HepG2 (cell line): ENCODE measurements at regions not wholly inside any gene's neighbourhood (a gene's known extent, or its start where the extent isn't known, plus 50 kb on each side); places are given as distances from the start of the nearest gene placed in this dataset.

Source experiments
- ATF7 ChIP-seq, 2 experiments: fragments of 450-650 bp in 1 of 2; sonication (generic) in 1 of 2; formaldehyde crosslinking in 1 of 2; IDR thresholded peaks; 2 replicates each; pipeline versions ENCODE4 v1.4.0 to v1.6.1; 2016 to 2020; ENCODE audit warnings: antibody characterized with exemption in 1 of 2, mild to moderate bottlenecking in 1 of 2, missing genetic modification reagents in 1 of 2
- HDAC2 ChIP-seq: sonication (generic); formaldehyde crosslinking; IDR thresholded peaks from 2 replicates; pipeline ENCODE4 v1.4.0; 2020; ENCODE audit warnings: missing genetic modification reagents
- HES4 ChIP-seq: sonication (generic); formaldehyde crosslinking; IDR thresholded peaks from 2 replicates; pipeline ENCODE4 v1.9.0; 2021; ENCODE audit warnings: mild to moderate bottlenecking, missing genetic modification reagents, borderline replicate concordance
- KDM6A ChIP-seq: IDR thresholded peaks from 2 replicates; pipeline ENCODE4 v1.6.1; 2016; ENCODE audit warnings: low read depth
- MIER3 ChIP-seq: IDR thresholded peaks from 2 replicates; pipeline ENCODE4 v1.6.1; 2016; ENCODE audit warnings: missing compliant biosample characterization, borderline replicate concordance
- ONECUT2 ChIP-seq: sonication (generic); formaldehyde crosslinking; IDR thresholded peaks from 2 replicates; pipeline ENCODE4 v1.4.0; 2020; ENCODE audit warnings: missing genetic modification reagents
- RFX1 ChIP-seq: fragments of 450-650 bp; IDR thresholded peaks from 2 replicates; pipeline ENCODE4 v1.6.1; 2017
- TP53 ChIP-seq: sonication (generic); formaldehyde crosslinking; conservative IDR thresholded peaks from 2 replicates; pipeline ENCODE4 v1.4.0; 2020; ENCODE audit warnings: missing genetic modification reagents
- ZBTB10 ChIP-seq: sonication (generic); formaldehyde crosslinking; IDR thresholded peaks from 2 replicates; pipeline ENCODE4 v1.4.0; 2020; ENCODE audit warnings: missing genetic modification reagents, borderline replicate concordance
- ZBTB39 ChIP-seq: sonication (generic); formaldehyde crosslinking; IDR thresholded peaks from 2 replicates; pipeline ENCODE4 v1.5.0; 2020; ENCODE audit warnings: missing genetic modification reagents
- ZNF343 ChIP-seq: sonication (generic); formaldehyde crosslinking; IDR thresholded peaks from 2 replicates; pipeline ENCODE4 v1.4.0; 2020; ENCODE audit warnings: mild to moderate bottlenecking, missing genetic modification reagents
- ZNF609 ChIP-seq: sonication (generic); formaldehyde crosslinking; IDR thresholded peaks from 2 replicates; pipeline ENCODE4 v1.4.0; 2020; ENCODE audit warnings: mild to moderate bottlenecking, missing genetic modification reagents, borderline replicate concordance
- TF ChIP-seq, protein P1 (sequence below): sonication (generic); formaldehyde crosslinking; IDR thresholded peaks from 2 replicates; pipeline ENCODE4 v1.4.0; 2020; ENCODE audit warnings: missing genetic modification reagents
- TF ChIP-seq, protein P2 (sequence below): sonication (generic); formaldehyde crosslinking; IDR thresholded peaks from 2 replicates; pipeline ENCODE4 v1.4.0; 2020; ENCODE audit warnings: low read depth, mild to moderate bottlenecking, missing genetic modification reagents

DNA sequence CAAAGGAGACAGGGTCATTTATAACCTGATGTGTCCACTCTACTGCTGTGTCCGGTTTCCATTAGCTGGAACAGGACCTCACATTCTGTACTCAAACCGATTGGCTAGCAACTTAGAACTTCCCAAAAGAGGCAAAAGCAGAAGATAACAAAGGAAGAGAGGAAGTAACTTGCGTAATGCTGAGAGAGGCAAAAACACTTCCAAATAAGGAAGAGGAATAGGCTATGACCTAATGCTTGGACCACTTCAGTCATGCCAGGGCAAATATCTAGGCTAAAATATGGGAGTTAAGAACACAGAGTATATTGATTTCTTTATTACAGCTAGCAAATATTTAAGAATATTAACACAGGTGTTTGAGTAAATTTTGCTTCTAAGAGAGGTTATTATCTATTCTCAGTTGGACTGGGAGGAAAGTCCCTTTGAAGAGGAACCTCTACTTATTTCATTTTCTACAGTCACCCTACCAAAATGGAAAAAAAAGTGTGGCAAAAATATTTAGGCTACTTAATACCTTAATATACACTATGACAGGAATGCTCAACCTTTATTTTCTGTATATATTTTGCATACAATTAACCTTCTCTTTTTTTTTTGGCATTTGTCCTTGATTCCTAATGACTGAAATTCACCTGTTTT, 499.8 kb upstream of the CHORDC1 start (continued):
- TF ChIP-seq MIER3 (CRISPR knock-in tag), result no peak
- TF ChIP-seq ONECUT2 (CRISPR knock-in tag), result peak; percentile 56; the same call in 1 of the 2 replicates
- TF ChIP-seq, protein P1, sequence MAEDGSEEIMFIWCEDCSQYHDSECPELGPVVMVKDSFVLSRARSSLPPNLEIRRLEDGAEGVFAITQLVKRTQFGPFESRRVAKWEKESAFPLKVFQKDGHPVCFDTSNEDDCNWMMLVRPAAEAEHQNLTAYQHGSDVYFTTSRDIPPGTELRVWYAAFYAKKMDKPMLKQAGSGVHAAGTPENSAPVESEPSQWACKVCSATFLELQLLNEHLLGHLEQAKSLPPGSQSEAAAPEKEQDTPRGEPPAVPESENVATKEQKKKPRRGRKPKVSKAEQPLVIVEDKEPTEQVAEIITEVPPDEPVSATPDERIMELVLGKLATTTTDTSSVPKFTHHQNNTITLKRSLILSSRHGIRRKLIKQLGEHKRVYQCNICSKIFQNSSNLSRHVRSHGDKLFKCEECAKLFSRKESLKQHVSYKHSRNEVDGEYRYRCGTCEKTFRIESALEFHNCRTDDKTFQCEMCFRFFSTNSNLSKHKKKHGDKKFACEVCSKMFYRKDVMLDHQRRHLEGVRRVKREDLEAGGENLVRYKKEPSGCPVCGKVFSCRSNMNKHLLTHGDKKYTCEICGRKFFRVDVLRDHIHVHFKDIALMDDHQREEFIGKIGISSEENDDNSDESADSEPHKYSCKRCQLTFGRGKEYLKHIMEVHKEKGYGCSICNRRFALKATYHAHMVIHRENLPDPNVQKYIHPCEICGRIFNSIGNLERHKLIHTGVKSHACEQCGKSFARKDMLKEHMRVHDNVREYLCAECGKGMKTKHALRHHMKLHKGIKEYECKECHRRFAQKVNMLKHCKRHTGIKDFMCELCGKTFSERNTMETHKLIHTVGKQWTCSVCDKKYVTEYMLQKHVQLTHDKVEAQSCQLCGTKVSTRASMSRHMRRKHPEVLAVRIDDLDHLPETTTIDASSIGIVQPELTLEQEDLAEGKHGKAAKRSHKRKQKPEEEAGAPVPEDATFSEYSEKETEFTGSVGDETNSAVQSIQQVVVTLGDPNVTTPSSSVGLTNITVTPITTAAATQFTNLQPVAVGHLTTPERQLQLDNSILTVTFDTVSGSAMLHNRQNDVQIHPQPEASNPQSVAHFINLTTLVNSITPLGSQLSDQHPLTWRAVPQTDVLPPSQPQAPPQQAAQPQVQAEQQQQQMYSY, result no peak
- no peak for TF ChIP-seq ZBTB39
- TF ChIP-seq ZNF609 (CRISPR knock-in tag), result peak; percentile 33; the same call in 1 of the 2 replicates
- no peak for TF ChIP-seq HES4 (CRISPR knock-in tag)
- TF ChIP-seq, protein P2, sequence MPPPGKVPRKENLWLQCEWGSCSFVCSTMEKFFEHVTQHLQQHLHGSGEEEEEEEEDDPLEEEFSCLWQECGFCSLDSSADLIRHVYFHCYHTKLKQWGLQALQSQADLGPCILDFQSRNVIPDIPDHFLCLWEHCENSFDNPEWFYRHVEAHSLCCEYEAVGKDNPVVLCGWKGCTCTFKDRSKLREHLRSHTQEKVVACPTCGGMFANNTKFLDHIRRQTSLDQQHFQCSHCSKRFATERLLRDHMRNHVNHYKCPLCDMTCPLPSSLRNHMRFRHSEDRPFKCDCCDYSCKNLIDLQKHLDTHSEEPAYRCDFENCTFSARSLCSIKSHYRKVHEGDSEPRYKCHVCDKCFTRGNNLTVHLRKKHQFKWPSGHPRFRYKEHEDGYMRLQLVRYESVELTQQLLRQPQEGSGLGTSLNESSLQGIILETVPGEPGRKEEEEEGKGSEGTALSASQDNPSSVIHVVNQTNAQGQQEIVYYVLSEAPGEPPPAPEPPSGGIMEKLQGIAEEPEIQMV (CRISPR knock-in tag), result no peak
- no peak for TF ChIP-seq ZNF343 (CRISPR knock-in tag)
- TF ChIP-seq ZBTB10 (CRISPR knock-in tag), result no peak
- 0 out of 2 replicates have a peak, but pooled peaks have one; percentile 9 for TF ChIP-seq ATF7 (IDR thresholded peaks at IDR 0.05)
- TF ChIP-seq ATF7 (CRISPR knock-in tag; IDR thresholded peaks at IDR 0.05), result no peak
- TF ChIP-seq RFX1, result no peak
- no peak for TF ChIP-seq KDM6A (CRISPR knock-in tag)
- no peak for TF ChIP-seq HDAC2
- no peak for TF ChIP-seq TP53 (CRISPR knock-in tag)
